Activated T-helper 1 cell treated with anti-CD3 and anti-CD28 coated beads, Interleukin-12 subunit alpha, Interleukin-12 subunit beta, Interleukin-2, Interleukin-4 antibody, amounts not matched to agents 30 ng/mL and 10 ng/mL and 1 ng/mL, durations not matched to agents 14 hours and 24 hours and 36 hours (primary cell): ENCODE measurements at regions not wholly inside any gene's neighbourhood (a gene's known extent, or its start where the extent isn't known, plus 50 kb on each side); places are given as distances from the start of the nearest gene placed in this dataset.

Source experiments
- DNase-seq: peaks from one replicate; pipeline ENCODE4 v3.0.0; 2021; ENCODE audit warnings: low spot score
- H3K27ac Mint-ChIP-seq: one replicate; pipeline ENCODE4 v1.8.0; 2021; ENCODE audit warnings: mild to moderate bottlenecking, mixed read lengths
- H3K27me3 Mint-ChIP-seq: one replicate; pipeline ENCODE4 v1.8.0; 2022; ENCODE audit warnings: mild to moderate bottlenecking, moderate library complexity, mixed read lengths; ENCODE audit not compliant: insufficient read depth
- H3K36me3 Mint-ChIP-seq: one replicate; pipeline ENCODE4 v1.8.0; 2021; ENCODE audit warnings: low read depth, mixed read lengths
- H3K4me1 Mint-ChIP-seq: one replicate; pipeline ENCODE4 v1.8.0; 2021; ENCODE audit warnings: low read depth, mixed read lengths
- H3K4me3 Mint-ChIP-seq: one replicate; pipeline ENCODE4 v1.8.0; 2021; ENCODE audit warnings: mild to moderate bottlenecking, moderate library complexity, mixed read lengths
- H3K9me3 Mint-ChIP-seq: one replicate; pipeline ENCODE4 v1.8.0; 2021; ENCODE audit warnings: mixed read lengths
- intact Hi-C: fragments of 100-400 bp; cut with micrococcal nuclease; formaldehyde crosslinking; loops from one replicate; pipeline ENCODE4 v1.15.1; 2024

GRCh38 chr3:74315291-74315690 lies 299.2 kb downstream of the CNTN3 start:
- Mint-ChIP-seq H3K36me3 (no peaks in the 10 kb centered on the region), H3K9me3 (peaks cover 25% of the 10 kb centered on the region), H3K4me3 (no peak overlapping the region), H3K27me3 (no peaks in the 10 kb centered on the region), H3K27ac (no peak overlapping the region), H3K4me1 (no peaks in the 10 kb centered on the region)
- intact Hi-C loops = no loop called here
- no peak for DNase-seq

- intact Hi-C loops = no loop called here
- Mint-ChIP-seq H3K27ac (no peak overlapping the region), H3K9me3 (peaks cover 30% of the 10 kb centered on the region), H3K4me1 (no peaks in the 10 kb centered on the region), H3K36me3 (no peaks in the 10 kb centered on the region), H3K4me3 (no peak overlapping the region), H3K27me3 (no peaks in the 10 kb centered on the region)
- no peak for DNase-seq
Observed at GRCh38 chr3:74314696-74315095, 299.8 kb downstream of the CNTN3 start.

- Mint-ChIP-seq H3K4me1 (no peaks in the 10 kb centered on the region), H3K27ac (no peak overlapping the region), H3K9me3 (peaks cover 18% of the 10 kb centered on the region), H3K36me3 (no peaks in the 10 kb centered on the region), H3K27me3 (no peaks in the 10 kb centered on the region), H3K4me3 (no peak overlapping the region)
- intact Hi-C loops = no loop called here
- DNase-seq = no peak
Observed at GRCh38 chr3:74309716-74310115, 304.7 kb downstream of the CNTN3 start.

GRCh38 chr3:74304424-74304823 lies 310.0 kb downstream of the CNTN3 start:
- H3K27ac Mint-ChIP-seq = no peak overlapping the region
- H3K9me3 Mint-ChIP-seq = no peaks in the 10 kb centered on the region
- no peak for DNase-seq
- no peaks in the 10 kb centered on the region for H3K4me1 Mint-ChIP-seq
- no peak overlapping the region for H3K4me3 Mint-ChIP-seq
- no peaks in the 10 kb centered on the region for H3K27me3 Mint-ChIP-seq
- no peaks in the 10 kb centered on the region for H3K36me3 Mint-ChIP-seq
- intact Hi-C loops = no loop called here

GRCh38 chr3:74303711-74304110 lies 310.7 kb downstream of the CNTN3 start:
- Mint-ChIP-seq H3K27me3 (no peaks in the 10 kb centered on the region), H3K4me1 (no peaks in the 10 kb centered on the region), H3K36me3 (no peaks in the 10 kb centered on the region), H3K4me3 (no peak overlapping the region), H3K27ac (no peak overlapping the region), H3K9me3 (no peaks in the 10 kb centered on the region)
- intact Hi-C loops = no loop called here
- no peak for DNase-seq

- Mint-ChIP-seq H3K27ac (no peak overlapping the region), H3K36me3 (no peaks in the 10 kb centered on the region), H3K4me1 (no peaks in the 10 kb centered on the region), H3K27me3 (no peaks in the 10 kb centered on the region), H3K4me3 (no peak overlapping the region), H3K9me3 (no peaks in the 10 kb centered on the region)
- no peak for DNase-seq
- intact Hi-C loops = no loop called here
Observed at GRCh38 chr3:74302969-74303368, 311.5 kb downstream of the CNTN3 start.

GRCh38 chr3:74302281-74302680 lies 312.2 kb downstream of the CNTN3 start:
- no peak for DNase-seq
- no peaks in the 10 kb centered on the region for H3K27me3 Mint-ChIP-seq
- no peaks in the 10 kb centered on the region for H3K9me3 Mint-ChIP-seq
- H3K27ac Mint-ChIP-seq = no peak overlapping the region
- intact Hi-C loops = no loop called here
- H3K4me3 Mint-ChIP-seq = no peak overlapping the region
- H3K4me1 Mint-ChIP-seq = no peaks in the 10 kb centered on the region
- H3K36me3 Mint-ChIP-seq = no peaks in the 10 kb centered on the region

- no peaks in the 10 kb centered on the region for H3K9me3 Mint-ChIP-seq
Observed at GRCh38 chr3:74301056-74301455, 313.4 kb downstream of the CNTN3 start.

GRCh38 chr3:74295479-74295878 lies 319.0 kb downstream of the CNTN3 start:
- H3K4me1 Mint-ChIP-seq = no peaks in the 10 kb centered on the region
- no peak overlapping the region for H3K27ac Mint-ChIP-seq
- intact Hi-C loops = no loop called here
- DNase-seq = no peak
- peaks cover 7% of the 10 kb centered on the region for H3K9me3 Mint-ChIP-seq
- no peaks in the 10 kb centered on the region for H3K27me3 Mint-ChIP-seq
- no peak overlapping the region for H3K4me3 Mint-ChIP-seq
- H3K36me3 Mint-ChIP-seq = no peaks in the 10 kb centered on the region

More at GRCh38 chr3:74301056-74301455, 313.4 kb downstream of the CNTN3 start:
- Mint-ChIP-seq H3K27ac (no peak overlapping the region), H3K36me3 (no peaks in the 10 kb centered on the region), H3K27me3 (no peaks in the 10 kb centered on the region), H3K4me3 (no peak overlapping the region), H3K4me1 (no peaks in the 10 kb centered on the region)
- DNase-seq = no peak
- intact Hi-C loops = no loop called here

- no peak for DNase-seq
- H3K9me3 Mint-ChIP-seq = peaks cover 5% of the 10 kb centered on the region
- no peak overlapping the region for H3K27ac Mint-ChIP-seq
- H3K4me3 Mint-ChIP-seq = no peak overlapping the region
- no peaks in the 10 kb centered on the region for H3K27me3 Mint-ChIP-seq
- intact Hi-C loops = no loop called here
- no peaks in the 10 kb centered on the region for H3K4me1 Mint-ChIP-seq
- H3K36me3 Mint-ChIP-seq = no peaks in the 10 kb centered on the region
Observed at GRCh38 chr3:74288761-74289160, 325.7 kb downstream of the CNTN3 start.

GRCh38 chr3:74287557-74287956 lies 326.9 kb downstream of the CNTN3 start:
- no peak overlapping the region for H3K27ac Mint-ChIP-seq
- no peaks in the 10 kb centered on the region for H3K36me3 Mint-ChIP-seq
- no peak for DNase-seq
- H3K4me1 Mint-ChIP-seq = no peaks in the 10 kb centered on the region
- no peaks in the 10 kb centered on the region for H3K27me3 Mint-ChIP-seq
- peaks cover 5% of the 10 kb centered on the region for H3K9me3 Mint-ChIP-seq
- intact Hi-C loops = no loop called here
- H3K4me3 Mint-ChIP-seq = no peak overlapping the region

GRCh38 chr3:74282202-74282601 lies 332.3 kb downstream of the CNTN3 start:
- Mint-ChIP-seq H3K4me3 (no peak overlapping the region), H3K9me3 (peaks cover 10% of the 10 kb centered on the region), H3K36me3 (no peaks in the 10 kb centered on the region), H3K4me1 (no peaks in the 10 kb centered on the region), H3K27me3 (no peaks in the 10 kb centered on the region), H3K27ac (no peak overlapping the region)
- no peak for DNase-seq
- intact Hi-C loops = no loop called here

GRCh38 chr3:74281705-74282104 lies 332.8 kb downstream of the CNTN3 start:
- H3K4me3 Mint-ChIP-seq = no peak overlapping the region
- H3K9me3 Mint-ChIP-seq = peaks cover 12% of the 10 kb centered on the region
- no peaks in the 10 kb centered on the region for H3K36me3 Mint-ChIP-seq
- H3K4me1 Mint-ChIP-seq = no peaks in the 10 kb centered on the region
- no peak for DNase-seq
- no peaks in the 10 kb centered on the region for H3K27me3 Mint-ChIP-seq
- intact Hi-C loops = no loop called here
- no peak overlapping the region for H3K27ac Mint-ChIP-seq

- DNase-seq = no peak
- Mint-ChIP-seq H3K27ac (no peak overlapping the region), H3K4me1 (no peaks in the 10 kb centered on the region), H3K4me3 (no peak overlapping the region), H3K9me3 (peaks cover 12% of the 10 kb centered on the region), H3K27me3 (no peaks in the 10 kb centered on the region), H3K36me3 (no peaks in the 10 kb centered on the region)
- intact Hi-C loops = no loop called here
Observed at GRCh38 chr3:74273555-74274402, 340.7 kb downstream of the CNTN3 start.
